HG02852 (cell line): ENCODE measurements at regions not wholly inside any gene's neighbourhood (a gene's known extent, or its start where the extent isn't known, plus 50 kb on each side); places are given as distances from the start of the nearest gene placed in this dataset.
A peak's percentile ranks its signal among the peaks of the same experiment; 100 is the strongest.

ENCODE experiments used
- ATAC-seq: cut with Tn5 transposase; IDR thresholded peaks from one replicate; pipeline ENCODE4 v1.9.1; 2021; ENCODE audit warnings: mild to moderate bottlenecking, moderate library complexity; ENCODE audit not compliant: unreplicated experiment

- ATAC-seq = peak; percentile 87
These were observed 55.0 kb upstream of the PRDM5 start for GRCh38 chr4:120977435-120977997.

- no peak for ATAC-seq
These were observed 50.7 kb upstream of the PRDM5 start for GRCh38 chr4:120973207-120973606.
